ENCODE measurements at regions not wholly inside any gene's neighbourhood (a gene's known extent, or its start where the extent isn't known, plus 50 kb on each side); places are given as distances from the start of the nearest gene placed in this dataset.
"Not testable (repeated sequence)": the region's sequence is repeated elsewhere in the genome, so short reads cannot be mapped to it uniquely, and the experiment has no call there.

DNA sequence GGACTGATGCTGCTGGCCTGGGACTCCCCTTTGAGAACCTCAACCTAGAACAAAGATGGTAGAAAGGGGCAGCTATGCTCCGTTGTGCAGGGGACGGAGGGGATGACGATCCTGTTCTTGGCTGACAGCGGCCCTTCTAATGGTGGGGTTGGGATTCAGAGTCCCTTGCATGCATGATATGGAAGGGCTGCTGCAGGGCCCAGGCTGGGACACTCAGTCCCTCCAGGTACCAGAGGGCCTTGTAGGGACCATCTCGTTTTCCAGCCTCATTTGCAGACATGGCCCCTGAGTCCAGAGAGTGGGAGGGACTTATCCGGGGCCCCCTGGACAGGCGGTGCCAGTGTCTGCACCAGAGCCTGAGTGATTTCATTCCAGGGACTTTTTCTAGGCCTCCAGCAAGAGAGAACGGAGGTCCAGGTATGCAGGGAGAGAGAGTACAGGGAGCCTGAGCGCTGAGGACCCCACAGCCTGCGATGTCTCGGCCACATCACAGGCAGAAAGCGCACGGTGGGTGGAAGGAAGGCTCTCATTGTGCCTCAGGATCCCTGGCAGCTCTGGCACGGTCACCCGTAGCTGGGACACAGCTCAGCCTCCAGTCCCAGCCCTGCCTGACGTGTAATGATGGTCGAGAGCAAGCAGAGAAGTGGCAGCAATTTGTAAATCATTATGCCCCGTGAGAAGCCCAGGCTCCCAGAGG is 860.8 kb downstream of the TBC1D22A start:
- DNase-seq = no peak

DNA sequence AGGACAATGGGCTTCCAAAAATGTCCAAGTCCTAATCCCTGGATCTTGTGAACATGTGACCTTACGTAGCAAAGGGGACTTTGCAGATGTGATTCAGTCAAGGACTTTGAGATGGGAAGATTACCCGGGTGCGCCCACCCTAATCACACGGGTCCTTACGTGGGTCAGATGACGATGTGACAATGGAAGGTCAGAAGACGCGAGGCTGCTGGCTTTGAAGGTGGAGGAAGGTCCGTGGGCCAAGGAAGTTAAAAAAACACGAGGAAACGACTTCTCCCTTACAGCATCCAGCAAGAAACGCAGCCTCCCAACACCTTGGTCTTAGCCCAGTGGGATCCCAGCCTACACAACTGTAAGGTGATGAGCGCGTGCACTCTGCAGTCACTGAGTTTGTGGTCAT is 860.1 kb downstream of the TBC1D22A start:
- DNase-seq = no peak

DNA sequence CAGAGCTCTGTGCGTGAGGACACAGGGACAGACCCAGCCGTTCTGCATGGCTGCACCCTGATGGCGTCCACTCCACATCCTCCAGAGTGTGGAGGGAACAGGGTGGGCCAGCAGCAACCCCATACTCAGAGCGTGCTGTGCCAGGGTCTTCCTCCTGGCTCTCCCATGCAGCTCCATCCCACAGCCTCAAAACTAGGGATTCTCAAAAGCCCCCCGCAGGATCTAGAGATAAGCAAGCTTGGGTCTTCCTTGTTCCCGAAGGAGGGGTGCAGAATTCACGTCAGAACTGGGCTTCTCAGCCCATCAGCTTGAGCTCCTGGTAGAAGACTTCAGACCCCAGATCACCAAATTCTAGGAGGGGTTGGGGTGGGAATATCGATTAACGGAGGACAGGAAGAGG is 858.8 kb downstream of the TBC1D22A start:
- no peak for DNase-seq

DNA sequence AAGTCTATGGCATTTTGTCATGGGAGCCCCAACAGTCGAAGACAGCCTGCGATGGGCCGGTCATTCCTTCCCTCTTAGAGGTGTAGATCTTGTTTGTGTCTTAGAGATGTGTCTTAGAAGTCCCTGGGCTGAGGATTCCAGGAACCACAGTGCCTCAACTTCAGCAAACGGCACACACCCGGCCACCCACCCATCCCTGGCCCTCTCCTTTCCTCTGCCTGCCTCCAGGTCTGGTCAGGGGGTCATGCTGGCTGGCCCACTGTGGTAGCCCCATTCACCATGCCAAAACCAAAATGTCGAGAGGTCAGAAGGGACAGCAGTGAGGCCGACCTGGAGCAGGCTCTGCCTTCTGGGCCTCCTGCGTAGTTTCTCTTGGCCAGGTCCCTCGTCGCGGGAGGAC is 857.9 kb downstream of the TBC1D22A start:
- DNase-seq = no peak

DNA sequence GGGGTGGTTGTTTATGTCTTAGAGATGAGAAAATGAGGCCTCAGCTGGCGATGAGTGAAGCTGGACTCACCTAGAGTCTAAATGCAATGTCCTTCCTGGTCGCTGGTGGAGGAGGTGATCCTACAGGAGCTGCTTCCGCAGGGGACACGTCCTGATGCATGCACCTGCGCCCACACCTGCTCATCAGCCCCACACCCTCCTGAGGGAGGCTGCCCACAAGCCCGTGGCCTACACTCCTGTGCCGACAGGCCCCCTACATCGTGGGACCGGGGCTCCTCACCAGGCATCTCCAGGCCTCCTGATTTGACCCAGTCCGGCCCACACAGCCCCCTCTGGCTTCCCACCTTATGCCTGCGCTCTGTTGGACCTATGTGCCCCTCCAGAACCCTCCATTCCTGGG is 857.2 kb downstream of the TBC1D22A start:
- no peak for DNase-seq

DNA sequence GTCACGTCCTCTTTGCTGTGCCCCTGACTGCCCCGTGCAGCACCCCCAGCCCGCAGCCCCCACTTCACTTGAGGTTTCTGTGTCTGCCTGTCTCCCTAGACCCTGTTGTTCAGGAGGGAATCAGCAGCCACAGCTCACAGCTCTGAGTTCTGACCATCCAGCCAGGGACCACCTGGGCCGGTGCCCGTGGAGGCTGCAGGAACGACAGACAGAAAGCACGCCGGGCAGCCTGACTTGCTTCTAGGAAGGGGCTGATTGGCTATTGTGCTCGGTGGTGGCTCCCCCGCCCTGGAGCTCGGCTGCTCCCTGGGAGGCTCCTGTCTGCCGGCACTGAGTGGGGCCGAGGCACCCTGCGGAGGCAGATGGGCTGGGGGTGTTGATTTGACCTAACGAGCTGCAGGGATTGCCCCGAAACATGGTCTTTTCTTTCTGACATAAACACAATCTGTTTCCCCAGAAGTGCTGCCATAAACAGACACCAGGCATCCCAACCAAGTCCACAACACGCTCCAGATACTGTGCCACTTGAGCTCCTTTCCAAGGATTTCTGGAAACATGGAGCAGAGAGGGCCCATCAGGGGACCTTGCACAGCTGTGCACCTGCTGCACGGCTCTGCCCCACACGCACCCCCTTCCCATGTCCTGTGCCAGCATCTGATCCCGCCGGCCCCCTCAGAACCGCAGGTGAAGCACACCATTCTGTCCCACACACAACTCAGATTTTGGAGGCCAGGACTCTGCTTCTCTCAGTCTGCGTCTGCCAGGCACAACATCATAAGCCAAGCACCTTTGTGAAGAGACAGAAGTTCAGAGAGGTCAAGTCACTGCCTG is 855.9 kb downstream of the TBC1D22A start:
- DNase-seq = no peak

DNA sequence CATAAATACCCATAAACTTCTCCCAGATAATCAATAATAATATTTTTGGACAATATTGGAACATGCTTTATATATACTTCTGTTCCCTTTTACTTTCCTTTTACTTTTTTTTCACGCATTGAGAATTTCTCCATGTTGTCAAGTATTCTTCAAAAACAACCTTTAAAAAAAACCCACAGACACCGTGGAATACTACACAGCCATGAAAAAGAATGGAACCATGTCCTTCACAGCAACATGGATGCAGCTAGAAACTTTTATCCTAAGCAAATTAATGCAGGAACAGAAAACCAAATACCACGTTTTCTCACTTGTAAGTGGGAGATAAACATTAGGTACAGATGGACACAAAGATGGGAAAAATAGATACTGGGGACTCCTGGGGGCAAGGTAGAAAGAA is 854.7 kb downstream of the TBC1D22A start:
- DNase-seq = no peak

DNA sequence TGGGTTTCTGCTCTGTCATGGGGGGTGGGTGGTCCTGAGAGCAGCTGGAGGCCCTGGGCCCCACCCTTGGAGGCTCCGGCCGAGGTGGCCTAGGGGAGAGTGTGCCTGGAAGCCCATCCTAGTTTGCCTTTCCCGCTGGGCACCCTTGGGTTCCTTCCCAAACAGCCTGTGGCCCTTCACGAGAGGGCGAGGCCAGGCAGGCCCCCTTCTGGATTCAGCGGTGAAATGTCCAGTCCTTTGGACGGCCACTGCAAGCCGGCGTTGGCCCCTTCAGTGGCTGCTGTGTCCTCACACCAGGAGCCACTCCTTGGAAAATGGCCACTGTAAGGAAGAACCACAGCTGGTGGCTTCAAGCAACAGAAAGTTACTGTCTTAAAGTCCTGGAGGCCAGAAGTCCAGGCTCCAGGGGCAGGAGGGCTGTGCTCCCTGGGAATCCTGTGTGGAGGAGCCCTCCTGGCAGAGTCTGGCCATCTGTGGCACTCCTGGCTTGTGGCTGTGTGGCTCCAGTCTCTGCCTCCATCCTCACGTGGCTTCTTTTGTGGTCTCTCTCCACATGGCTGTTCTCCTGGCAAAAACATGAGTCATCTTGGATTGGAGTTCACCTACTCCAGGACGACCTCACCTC is 854.1 kb downstream of the TBC1D22A start:
- no peak for DNase-seq

DNA sequence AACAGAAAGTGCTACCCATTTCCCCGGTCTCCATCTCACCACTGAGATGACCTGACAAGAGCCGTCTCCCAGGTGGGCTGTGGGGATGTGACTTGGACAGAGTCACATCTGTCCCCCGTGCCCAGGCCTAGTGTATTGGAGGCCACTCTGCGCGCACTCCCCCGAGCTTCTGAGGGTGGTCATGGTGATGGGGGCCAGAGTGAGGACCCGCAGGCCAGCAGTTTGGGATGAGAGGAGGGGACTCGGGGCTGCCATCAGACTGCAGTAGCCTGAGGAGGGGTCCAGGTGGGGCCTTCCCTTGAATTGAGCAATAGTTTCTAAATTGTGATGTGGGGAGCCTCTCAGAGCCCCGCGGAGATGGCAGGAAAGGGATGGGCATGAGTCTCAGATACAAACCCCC is 852.6 kb downstream of the TBC1D22A start:
- DNase-seq = no peak

DNA sequence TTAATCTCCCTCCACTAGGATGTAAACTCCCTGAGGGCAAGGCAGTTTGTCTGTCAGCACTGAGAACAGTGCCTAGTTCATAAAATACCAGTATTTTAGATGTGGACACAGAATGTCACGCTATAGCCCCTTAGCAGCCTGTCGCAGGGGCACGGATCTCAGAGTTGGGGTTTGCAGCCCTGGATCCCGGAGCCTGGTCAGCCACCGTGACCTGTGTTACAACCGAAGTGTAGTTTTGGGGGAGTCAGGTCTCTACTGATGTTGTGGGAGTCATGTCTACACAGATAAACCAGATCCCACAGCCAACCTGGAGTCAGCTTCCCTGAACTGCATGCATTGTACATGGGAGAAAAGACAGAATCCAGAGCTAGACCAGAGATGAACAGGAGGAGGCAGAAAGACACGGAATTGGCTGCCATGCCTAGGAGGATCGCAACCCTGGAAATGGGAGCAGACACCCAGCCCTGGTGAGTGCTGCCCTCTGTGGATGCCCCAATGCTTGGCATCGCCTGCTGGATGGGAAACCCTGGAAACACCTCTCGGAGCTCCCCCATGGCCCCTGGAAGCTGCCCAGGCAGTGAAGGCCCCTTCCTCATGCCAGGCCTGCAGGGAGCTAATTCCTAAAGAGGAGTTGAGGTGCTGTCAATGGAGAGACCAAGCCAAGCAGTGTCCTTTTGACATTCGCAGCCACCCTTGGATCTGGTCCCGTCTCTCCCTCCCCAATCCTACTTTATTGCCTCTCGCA is 851.3 kb downstream of the TBC1D22A start:
- no peak for DNase-seq

DNA sequence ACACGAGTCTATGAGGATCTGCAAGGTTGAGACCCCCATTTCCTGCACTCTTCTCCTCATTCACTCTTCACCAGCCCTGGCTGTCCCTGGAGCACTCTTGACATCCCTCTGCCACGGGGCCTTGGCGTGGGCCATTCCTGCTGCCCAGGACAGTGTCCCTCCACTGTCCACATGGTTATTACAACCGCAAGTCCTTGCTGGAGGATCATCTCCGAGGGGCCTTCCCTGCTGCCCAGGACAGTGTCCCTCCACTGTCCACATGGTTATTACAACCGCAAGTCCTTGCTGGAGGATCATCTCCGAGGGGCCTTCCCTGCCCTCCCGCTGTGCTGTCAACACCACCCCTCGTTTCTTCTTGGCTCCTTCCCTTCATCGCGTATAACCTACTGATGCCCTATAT is 850.7 kb downstream of the TBC1D22A start:
- DNase-seq = not testable (repeated sequence)

DNA sequence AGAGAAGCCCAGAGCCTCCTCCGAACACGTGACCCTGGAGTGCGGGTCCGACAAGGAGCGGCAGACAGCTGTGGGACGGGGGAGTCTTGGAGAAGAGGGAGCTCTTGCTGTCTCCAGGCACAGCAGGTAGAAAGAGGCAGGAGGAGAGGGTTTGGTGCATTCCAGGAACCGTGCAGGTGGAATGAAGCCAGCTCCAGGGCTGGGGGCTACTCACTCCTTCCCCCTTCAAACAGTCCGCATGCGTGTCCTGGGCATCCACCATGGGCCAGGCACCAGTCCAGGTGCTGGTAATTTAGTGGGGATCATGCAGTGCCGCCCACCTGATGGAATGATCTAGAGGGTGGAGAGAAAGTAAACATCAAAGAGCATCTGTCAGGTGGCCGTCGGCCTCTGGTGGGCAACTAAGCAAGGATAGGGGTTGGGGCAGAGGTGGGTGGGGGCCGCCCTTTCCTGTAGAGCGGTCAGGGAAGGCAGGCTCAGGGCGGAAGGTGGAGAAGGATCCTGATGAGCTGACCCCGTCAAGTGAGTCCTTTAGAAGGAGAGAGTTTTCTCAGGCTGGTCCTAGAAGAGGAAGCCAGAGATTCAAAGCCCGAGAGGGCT is 850.0 kb downstream of the TBC1D22A start:
- DNase-seq = no peak

DNA sequence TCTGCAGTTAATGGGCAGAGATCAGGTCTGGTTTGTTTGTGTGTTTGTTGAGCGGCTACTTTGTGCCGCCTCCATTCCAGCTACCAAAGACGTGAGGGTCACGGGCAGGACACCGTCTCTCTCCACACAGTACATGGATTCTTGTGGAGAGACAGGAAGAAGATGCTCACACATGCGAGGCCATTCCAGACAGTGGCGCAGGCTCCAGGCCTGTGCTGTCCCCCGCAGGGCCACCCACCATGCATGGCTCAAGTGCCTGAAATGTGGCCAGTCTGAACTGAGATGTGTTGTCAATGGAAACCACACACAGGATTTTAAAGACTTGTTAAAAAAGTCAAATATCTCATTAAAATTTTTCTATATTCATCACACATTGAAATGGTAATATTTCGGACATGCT is 848.3 kb downstream of the TBC1D22A start:
- no peak for DNase-seq

DNA sequence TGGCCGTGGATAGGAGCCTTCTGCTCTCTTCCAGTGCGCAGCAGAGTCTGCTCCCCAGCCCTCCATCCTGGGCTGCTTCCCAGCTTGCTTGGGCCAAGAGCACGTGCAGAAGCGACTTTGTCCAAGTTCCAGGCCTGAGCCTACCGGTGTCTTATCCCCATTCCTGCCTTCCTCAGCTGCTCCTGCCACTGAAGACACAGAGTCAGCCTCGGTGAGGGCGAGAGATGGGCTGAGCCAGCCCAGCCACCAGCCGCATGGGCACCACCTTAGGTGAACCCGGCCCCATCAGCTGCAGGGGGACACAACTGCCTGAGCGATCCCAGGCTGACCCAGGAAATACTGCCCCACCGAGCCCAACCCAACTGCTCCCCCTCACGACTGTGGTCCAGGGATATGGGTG is 847.8 kb downstream of the TBC1D22A start:
- DNase-seq = no peak

DNA sequence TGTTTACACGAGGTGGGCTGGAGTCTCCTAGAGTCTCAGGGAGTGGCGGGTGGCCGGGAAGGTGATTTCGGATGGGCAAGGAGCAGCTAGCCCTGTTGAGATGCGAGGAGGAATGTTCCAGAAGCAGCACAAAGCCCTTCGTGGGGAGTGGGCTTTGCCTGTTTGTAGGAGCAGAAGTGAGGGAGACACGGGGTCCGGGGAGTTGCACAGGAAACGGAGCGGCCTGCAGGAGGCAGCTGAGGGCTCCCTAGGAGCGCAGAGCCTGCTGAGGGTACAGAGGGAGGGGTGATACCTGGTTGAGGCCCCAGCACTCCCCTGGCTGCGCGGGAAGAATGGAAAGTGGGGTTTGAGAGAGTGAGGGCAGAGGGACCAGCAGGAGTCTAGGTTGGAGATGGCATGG is 847.2 kb downstream of the TBC1D22A start:
- DNase-seq = no peak

DNA sequence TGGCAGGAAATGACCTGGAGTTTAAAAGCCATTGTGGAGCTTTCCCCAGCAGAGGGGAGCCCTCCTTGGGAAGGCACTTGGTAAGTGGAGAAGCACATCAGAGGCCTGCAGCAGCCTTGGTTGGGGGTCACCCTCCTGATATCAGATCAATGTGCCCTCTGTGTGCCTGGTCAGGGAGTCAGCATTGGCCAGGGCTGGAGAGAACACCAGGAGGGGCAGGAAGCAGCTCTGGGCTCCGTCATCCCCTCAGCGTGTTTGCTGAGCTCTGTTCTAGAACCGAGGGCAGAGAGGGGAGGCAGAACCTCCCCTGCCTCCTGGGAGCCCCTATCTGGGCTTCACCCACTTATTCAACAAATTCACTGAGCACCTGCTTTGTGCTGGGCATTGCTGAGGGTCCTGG is 846.0 kb downstream of the TBC1D22A start:
- DNase-seq = no peak

DNA sequence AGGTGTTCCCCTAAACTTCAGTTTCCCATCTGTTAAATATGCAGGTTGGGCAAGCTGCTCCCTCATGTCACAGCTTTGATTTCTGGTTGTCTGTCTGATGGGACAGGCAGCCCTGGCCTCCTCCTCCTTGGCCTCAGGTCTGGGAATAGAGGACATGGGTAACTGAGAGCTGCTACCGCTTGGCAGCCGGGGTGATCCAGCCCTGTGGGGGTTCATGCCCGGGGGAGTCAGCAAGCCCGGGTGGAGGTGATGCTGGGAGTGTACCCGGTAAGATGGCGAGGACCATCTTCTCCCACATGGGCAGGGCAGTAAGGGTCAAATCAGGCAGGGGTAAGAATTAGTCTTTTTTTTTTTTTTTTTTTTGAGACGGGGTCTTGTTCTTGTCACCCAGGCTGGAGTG is 845.0 kb downstream of the TBC1D22A start:
- no peak for DNase-seq

DNA sequence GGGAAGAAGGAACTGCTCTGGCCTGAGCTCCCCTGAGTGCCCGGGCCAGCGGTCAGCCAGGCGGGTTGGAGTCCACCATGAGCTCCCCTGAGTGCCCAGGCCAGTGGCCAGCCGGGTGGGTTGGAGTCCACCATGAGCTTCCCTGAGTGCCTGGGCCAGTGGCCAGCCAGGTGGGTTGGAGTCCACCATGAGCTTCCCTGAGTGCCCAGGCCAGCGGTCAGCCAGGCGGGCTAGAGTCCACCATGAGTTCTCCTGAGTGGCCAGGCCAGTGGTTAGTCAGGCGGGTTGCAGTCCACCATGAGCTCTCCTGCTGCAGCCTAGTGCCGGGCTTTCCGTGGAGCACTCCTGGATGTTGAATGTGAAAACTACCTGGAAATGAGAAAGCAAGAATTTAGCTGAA is 844.0 kb downstream of the TBC1D22A start:
- DNase-seq = no peak

DNA sequence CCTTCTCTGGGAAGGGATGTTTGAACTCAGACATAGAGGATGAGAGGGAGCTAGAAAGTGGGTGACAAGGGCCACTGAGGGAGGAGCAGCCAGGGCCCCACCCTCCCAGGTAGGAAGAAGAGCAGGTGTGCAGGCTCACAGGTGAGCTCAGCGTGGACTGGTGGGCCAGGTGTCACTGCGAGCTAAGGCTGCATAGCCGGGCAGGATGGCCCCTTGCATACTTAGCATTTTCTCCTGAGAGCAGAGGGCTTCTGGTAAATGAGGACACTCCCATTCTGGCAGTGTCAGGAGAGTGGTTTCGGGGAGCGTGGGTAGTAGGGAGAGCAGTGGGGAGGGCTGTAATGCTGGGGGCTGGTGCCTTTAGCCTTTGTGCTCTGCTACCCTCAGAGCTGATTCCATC is 843.4 kb downstream of the TBC1D22A start:
- DNase-seq = no peak

DNA sequence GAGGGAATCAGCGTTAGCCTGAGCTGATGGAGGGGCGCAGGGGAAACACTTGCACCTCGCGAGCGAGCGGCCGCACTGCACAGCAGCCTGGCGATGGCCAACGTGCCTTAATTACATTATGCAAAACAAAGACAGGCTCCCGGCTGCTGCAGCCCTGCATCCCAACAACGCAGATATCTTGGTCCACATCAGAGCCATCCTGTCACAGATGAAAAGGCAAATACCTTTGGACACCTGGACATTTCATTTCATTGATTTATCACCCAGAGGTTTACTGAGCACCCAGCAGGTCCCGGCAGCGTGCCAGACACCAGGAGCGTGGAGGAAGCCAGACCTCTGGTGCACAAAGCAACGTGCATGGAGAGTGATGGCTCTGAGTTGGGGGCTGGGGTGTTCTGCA is 843.0 kb downstream of the TBC1D22A start:
- no peak for DNase-seq

DNA sequence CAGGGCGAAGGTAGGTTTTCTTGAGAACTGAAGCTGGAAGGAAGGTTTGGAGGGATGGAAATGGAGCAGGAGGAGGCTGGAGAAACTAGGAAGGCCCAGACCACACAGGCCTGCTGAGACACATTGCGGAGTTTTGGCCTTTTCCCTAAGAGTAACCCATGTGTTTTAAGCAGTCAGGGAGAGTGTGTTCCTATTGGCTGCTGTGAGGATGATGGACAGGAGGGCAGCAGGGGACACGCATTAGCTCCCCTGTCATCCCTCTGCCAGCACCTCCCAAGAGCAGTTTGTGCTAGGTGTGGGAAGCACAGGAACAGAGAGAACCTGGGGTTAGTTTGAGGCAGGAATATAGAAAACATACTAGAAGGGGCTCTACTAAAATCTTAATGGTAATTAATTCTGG is 842.1 kb downstream of the TBC1D22A start:
- no peak for DNase-seq

DNA sequence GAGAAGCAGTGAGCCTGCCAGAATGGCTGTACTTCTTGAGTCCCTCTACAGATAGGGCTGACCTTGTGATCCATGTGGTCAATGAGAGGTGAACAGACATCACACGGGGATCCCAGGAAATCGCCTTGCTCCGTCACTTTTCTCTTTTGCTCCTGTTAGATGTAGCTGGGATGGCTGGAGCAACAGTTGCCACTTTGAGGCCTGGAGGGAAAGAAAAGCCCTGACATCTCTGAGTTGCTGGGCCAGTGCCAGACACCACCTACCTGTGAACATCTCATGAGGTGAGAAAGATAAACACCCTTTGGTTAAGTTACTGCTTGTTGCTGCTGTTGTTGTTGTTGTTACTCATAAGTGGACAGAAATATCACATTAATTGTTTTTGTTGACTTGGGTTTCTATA is 840.3 kb downstream of the TBC1D22A start:
- no peak for DNase-seq

DNA sequence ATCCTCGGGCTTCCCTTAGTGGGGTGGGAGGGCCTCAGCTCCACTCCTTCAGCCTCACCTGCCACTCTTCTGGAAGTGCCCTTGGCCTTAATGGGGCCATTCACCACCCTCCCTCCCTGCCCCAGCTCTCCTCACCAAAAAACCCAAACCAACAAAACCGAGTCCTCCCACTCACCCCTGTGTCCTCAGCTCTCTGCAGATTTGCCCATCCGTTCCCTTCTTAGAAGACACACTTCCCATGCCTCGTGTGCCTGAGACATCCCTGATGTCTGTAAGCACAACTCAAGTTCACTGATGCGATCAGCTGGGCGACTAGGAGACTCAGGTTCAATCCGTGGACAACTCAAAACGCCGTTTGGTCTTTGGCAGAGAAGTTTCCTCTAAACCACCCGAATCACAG is 839.2 kb downstream of the TBC1D22A start:
- DNase-seq = no peak
